PC-9 (cell line): ENCODE measurements at regions not wholly inside any gene's neighbourhood (a gene's known extent, or its start where the extent isn't known, plus 50 kb on each side); places are given as distances from the start of the nearest gene placed in this dataset.

ENCODE experiments used
- EZH2 ChIP-seq: fragments of 200-600 bp; sonication (generic); IDR thresholded peaks from 2 replicates; pipeline ENCODE4 v1.8.0; 2017; ENCODE audit warnings: antibody characterized with exemption, low read depth
- TF ChIP-seq, protein P1 (sequence below): fragments of 200-600 bp; sonication (generic); conservative IDR thresholded peaks from 2 replicates; pipeline ENCODE4 v1.6.1; 2017; ENCODE audit warnings: mixed run types, antibody characterized with exemption, mild to moderate bottlenecking, moderate library complexity

DNA sequence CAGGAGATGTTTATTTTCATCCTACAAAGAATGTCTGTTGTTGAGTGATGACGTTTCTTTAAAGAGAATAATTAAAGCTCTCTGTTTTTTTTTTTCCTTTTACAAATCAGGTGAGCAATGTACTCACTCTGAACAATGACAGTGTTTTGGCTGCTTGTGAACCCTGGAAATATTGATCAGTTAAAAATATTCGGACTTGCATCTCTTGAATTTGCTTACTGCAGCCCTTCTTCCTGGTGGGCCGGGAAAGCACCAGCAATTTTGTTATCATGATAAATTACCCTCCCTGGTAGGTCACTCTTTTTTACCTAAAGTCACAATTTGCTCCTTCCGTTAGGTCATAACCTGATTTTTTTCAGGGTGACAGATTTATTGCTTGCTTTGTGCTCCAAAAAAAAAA is 72.3 kb upstream of the NR5A2 start:
- no peak for TF ChIP-seq EZH2
- TF ChIP-seq, protein P1, sequence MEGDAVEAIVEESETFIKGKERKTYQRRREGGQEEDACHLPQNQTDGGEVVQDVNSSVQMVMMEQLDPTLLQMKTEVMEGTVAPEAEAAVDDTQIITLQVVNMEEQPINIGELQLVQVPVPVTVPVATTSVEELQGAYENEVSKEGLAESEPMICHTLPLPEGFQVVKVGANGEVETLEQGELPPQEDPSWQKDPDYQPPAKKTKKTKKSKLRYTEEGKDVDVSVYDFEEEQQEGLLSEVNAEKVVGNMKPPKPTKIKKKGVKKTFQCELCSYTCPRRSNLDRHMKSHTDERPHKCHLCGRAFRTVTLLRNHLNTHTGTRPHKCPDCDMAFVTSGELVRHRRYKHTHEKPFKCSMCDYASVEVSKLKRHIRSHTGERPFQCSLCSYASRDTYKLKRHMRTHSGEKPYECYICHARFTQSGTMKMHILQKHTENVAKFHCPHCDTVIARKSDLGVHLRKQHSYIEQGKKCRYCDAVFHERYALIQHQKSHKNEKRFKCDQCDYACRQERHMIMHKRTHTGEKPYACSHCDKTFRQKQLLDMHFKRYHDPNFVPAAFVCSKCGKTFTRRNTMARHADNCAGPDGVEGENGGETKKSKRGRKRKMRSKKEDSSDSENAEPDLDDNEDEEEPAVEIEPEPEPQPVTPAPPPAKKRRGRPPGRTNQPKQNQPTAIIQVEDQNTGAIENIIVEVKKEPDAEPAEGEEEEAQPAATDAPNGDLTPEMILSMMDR: no peak
